AG04450 (cell line): ENCODE measurements at regions not wholly inside any gene's neighbourhood (a gene's known extent, or its start where the extent isn't known, plus 50 kb on each side); places are given as distances from the start of the nearest gene placed in this dataset.

ENCODE experiments used
- CTCF ChIA-PET: fragments of 300-600, 350-600 bp; formaldehyde crosslinking; extraction: SDS; loops from one replicate; lab custom pipeline; 2022; ENCODE audit warnings: antibody characterized with exemption, inconsistent platforms; lab: Charles Lee
- POLR2A ChIA-PET: fragments of 350-600 bp; formaldehyde crosslinking; extraction: SDS; loops from one replicate; lab custom pipeline; 2021; ENCODE audit warnings: antibody characterized with exemption, inconsistent platforms; lab: Yijun Ruan, JAX
- DNase-seq: peaks from one replicate; pipeline ENCODE4 v3.0.0-alpha.2; 2011; ENCODE audit warnings: low read depth, low spot score
- H3K27ac ChIP-seq: one replicate; pipeline ENCODE4 v1.5.1; 2012; ENCODE audit warnings: low read depth, low read length, control low read depth
- H3K27me3 ChIP-seq: one replicate; pipeline ENCODE4 v1.6.0; 2012; ENCODE audit warnings: low read length; ENCODE audit not compliant: control insufficient read depth, insufficient read depth
- H3K4me3 ChIP-seq: 2 replicates; pipeline ENCODE4 v1.5.1; 2011; ENCODE audit warnings: mild to moderate bottlenecking, low read depth, low read length, control low read depth
- H3K9me3 ChIP-seq: 2 replicates; pipeline ENCODE4 v1.5.1; 2012; ENCODE audit warnings: low read length; ENCODE audit not compliant: control insufficient read depth, insufficient read depth
- TF ChIP-seq, protein P1 (sequence below): IDR thresholded peaks from 2 replicates; pipeline ENCODE4 v1.5.1; 2011; ENCODE audit warnings: low read depth, low read length, control low read depth, inconsistent platforms

DNA sequence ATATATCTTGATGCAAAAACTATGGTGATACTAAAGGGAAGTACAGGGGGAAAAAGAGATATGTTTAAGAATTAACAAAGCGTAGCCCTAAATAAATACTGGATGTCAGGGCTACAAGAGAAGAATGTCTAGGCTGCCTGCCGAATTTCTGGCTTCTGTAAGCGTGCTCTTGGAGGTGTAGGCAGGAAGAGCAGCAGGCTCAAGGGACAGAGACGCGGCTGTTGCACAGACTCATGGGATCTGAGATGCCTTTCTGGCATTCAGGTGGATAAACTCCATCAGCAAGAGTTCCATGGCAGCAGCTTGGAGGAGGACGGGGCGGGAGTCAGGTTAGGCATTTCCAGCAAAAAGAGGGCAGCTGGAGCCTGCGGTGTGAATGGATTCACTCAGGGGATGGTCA is 123.2 kb upstream of the TWIST2 start:
- Histone ChIP-seq H3K27ac (no peak overlapping the region), H3K4me3 (no peak overlapping the region), H3K9me3 (peaks cover 10% of the 10 kb centered on the region), H3K27me3 (no peaks in the 10 kb centered on the region)
- TF ChIP-seq, protein P1, sequence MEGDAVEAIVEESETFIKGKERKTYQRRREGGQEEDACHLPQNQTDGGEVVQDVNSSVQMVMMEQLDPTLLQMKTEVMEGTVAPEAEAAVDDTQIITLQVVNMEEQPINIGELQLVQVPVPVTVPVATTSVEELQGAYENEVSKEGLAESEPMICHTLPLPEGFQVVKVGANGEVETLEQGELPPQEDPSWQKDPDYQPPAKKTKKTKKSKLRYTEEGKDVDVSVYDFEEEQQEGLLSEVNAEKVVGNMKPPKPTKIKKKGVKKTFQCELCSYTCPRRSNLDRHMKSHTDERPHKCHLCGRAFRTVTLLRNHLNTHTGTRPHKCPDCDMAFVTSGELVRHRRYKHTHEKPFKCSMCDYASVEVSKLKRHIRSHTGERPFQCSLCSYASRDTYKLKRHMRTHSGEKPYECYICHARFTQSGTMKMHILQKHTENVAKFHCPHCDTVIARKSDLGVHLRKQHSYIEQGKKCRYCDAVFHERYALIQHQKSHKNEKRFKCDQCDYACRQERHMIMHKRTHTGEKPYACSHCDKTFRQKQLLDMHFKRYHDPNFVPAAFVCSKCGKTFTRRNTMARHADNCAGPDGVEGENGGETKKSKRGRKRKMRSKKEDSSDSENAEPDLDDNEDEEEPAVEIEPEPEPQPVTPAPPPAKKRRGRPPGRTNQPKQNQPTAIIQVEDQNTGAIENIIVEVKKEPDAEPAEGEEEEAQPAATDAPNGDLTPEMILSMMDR = no peak
- DNase-seq = no peak
- CTCF ChIA-PET = no interaction called here
- POLR2A ChIA-PET = no interaction called here

DNA sequence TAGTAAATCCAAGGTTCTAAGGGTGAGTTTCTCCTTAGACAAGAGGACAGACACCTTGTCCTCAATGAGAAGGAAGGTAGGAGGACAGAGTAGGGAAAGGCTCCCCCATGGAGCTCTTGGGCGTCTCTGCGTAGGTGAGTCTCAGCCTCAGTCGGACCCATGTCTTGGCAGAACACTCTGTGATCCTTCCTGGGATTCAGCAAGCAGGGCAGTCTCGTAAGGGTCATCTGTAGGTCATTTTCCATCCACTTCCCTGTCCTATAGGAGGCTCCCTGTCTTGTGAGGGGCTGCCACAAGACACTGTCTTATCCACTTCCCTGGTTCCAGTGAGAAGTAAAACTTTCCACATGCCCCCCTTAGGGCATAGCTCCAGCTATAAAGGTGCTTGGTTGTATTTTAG is 122.6 kb upstream of the TWIST2 start:
- TF ChIP-seq, protein P1 = no peak
- DNase-seq = no peak
- ChIA-PET CTCF (no interaction called here), POLR2A (no interaction called here)
- Histone ChIP-seq H3K27ac (no peak overlapping the region), H3K27me3 (no peaks in the 10 kb centered on the region), H3K4me3 (no peak overlapping the region), H3K9me3 (peaks cover 10% of the 10 kb centered on the region)

DNA sequence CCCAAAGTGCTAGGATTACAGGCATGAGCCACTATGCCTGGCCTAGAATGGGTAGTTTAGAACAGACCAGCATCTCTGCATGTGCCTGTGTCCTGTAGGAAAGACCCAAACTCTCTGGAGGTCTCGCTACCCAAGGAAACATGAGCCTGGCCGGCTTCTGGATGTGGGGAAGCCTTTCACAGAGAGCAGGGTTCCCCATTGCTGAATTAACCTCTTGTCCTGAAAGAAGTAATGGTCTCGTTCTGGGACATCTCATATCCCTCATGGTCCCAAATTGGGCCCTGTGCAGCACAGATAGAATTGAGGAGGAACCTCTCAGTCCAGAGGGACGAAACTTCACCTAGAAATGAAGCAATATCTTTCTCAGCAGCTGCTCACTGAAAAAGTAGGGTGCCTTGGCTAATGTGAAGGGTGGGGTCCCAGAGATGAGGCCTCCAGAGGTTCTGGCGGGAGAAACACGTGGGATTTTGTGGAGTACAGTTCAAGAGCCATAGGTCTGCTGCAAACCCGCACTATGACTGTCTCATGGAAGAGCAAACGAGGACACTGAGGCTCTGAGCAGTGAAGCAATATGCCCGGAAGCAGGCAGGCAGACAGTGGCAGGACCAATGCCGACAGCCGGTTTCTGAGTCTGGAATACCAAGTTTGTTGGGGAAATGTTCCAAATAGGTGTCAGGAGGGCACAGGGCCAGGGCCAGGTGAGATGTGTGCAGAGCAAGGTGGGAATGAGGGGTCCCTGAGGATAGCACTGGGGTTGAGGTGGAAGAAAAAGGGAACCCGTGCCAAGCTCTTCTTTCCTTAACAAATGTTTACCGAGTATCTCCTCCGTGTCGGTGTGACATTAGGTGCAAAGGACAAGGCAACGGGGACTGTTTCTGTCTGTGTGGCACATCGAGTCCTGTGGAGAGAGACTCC is 121.0 kb upstream of the TWIST2 start:
- CTCF ChIA-PET = interaction anchor here (0.9 to 3.1 kb wide), 3 partner anchors 8 to 276 kb away, joined by 3 to 15 read pairs (median 7); no protein-coding TSS in a partner anchor
- H3K27me3 ChIP-seq = no peaks in the 10 kb centered on the region
- POLR2A ChIA-PET = no interaction called here
- H3K4me3 ChIP-seq = no peak overlapping the region
- peaks cover 10% of the 10 kb centered on the region for H3K9me3 ChIP-seq
- no peak for DNase-seq
- TF ChIP-seq, protein P1 = no peak
- no peak overlapping the region for H3K27ac ChIP-seq

- Histone ChIP-seq H3K4me3 (no peak overlapping the region), H3K9me3 (peaks cover 7% of the 10 kb centered on the region), H3K27ac (peak overlapping the region; percentile 71), H3K27me3 (no peaks in the 10 kb centered on the region)
- POLR2A ChIA-PET = no interaction called here
- DNase-seq = peak; percentile 34
- TF ChIP-seq, protein P1 = no peak
- CTCF ChIA-PET = interaction anchor here (0.9 to 3.1 kb wide), 4 partner anchors 9 to 275 kb away, joined by 3 to 15 read pairs (median 5); no protein-coding TSS in a partner anchor
Measured at GRCh38 chr2:238727585-238728329, 120.1 kb upstream of the TWIST2 start.
